Small intestine (tissue), 7 donors: ENCODE measurements at regions not wholly inside any gene's neighbourhood (a gene's known extent, or its start where the extent isn't known, plus 50 kb on each side); places are given as distances from the start of the nearest gene placed in this dataset.
A peak's percentile ranks its signal among the peaks of the same experiment; 100 is the strongest.

Source experiments
- DNase-seq, 2 donors: peaks; one replicate each; pipeline versions ENCODE4 v3.0.0 to v3.0.0-alpha.2; 2013
- FAIRE-seq: peaks from 2 replicates; lab custom pipeline; 2012; peaks lifted over from hg19 to GRCh38; lab: Jason Lieb, UNC
- H3K27ac ChIP-seq, 3 donors: one replicate each; pipeline ENCODE4 v1.5.1; 2013; ENCODE audit warnings: low read length in 2 of 3, mild to moderate bottlenecking in 2 of 3, control low read depth in 1 of 3, inconsistent platforms in 1 of 3, low read depth in 1 of 3, moderate library complexity in 1 of 3
- H3K27me3 ChIP-seq, 3 donors: one replicate each; pipeline ENCODE4 v1.6.1; 2013; ENCODE audit warnings: low read length in 3 of 3, inconsistent platforms in 1 of 3; ENCODE audit not compliant: control insufficient read depth in 3 of 3, insufficient read depth in 3 of 3
- H3K36me3 ChIP-seq, 3 donors: one replicate each; pipeline ENCODE4 v1.6.1; 2013; ENCODE audit warnings: low read length in 3 of 3, inconsistent platforms in 1 of 3, low read depth in 1 of 3, mild to moderate bottlenecking in 1 of 3, moderate library complexity in 1 of 3; ENCODE audit not compliant: control insufficient read depth in 3 of 3, insufficient read depth in 2 of 3
- H3K4me1 ChIP-seq, 3 donors: one replicate each; pipeline ENCODE4 v1.6.1; 2013; ENCODE audit warnings: low read length in 2 of 3, inconsistent platforms in 1 of 3, low read depth in 1 of 3, mild to moderate bottlenecking in 1 of 3, moderate library complexity in 1 of 3; ENCODE audit not compliant: control insufficient read depth in 3 of 3, insufficient read depth in 2 of 3
- H3K4me3 ChIP-seq, 3 donors: one replicate each; pipeline ENCODE4 v1.5.1; 2013; ENCODE audit warnings: low read length in 3 of 3, control low read depth in 1 of 3, inconsistent platforms in 1 of 3, low read depth in 1 of 3, mild to moderate bottlenecking in 1 of 3, moderate library complexity in 1 of 3
- H3K9me3 ChIP-seq, 2 donors: one replicate each; pipeline ENCODE4 v1.6.1; 2013; ENCODE audit warnings: low read depth in 1 of 2, low read length in 1 of 2; ENCODE audit not compliant: control insufficient read depth in 2 of 2, insufficient read depth in 1 of 2
- WGBS, 3 donors: extraction: QIAGEN DNeasy Blood & Tissue Kit; methylation state at CpG; one replicate each; pipeline ENCODE4 v1.1.7; 2013; 5-methylcytosine and 5-hydroxymethylcytosine counted together
- donor health status: healthy with polysubstance abuse.
- donor health status: control.
- donor health status: control.
- donor health status: Bipolar disorder and iron deficiency.
- donor health status: healthy.

DNA sequence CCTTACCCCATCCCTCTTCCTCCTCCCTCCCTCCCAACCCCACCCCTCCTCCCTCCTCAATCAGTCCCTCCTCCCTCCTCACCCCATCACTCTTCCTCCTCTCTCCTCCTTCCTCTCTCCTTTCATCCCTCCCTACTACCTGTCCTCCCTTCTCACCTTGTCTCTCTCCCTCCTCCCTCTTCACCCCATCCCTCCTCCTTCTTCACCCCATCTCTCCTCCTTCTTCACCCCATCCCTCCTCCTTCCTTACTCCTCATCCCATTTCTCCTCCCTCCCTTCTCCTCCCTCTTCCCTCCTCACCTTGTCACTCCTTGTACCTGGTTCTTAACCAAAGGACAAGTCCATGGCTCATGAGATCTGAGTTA is 222.4 kb downstream of the TTLL2 start:
- Histone ChIP-seq H3K4me3 (no peak overlapping the region), H3K9me3 (no peaks in the 10 kb centered on the region), H3K4me1 (peaks cover 0 to 12% (median 0%) of the 10 kb centered on the region in 3 donors), H3K27ac (no peak overlapping the region), H3K27me3 (no peaks in the 10 kb centered on the region), H3K36me3 (no peaks in the 10 kb centered on the region)
- no peak for FAIRE-seq
- no peak for DNase-seq

GRCh38 chr6:167547751-167548150 is 222.9 kb downstream of the TTLL2 start:
- Histone ChIP-seq H3K27ac (no peak overlapping the region), H3K9me3 (no peaks in the 10 kb centered on the region), H3K4me1 (peaks cover 0 to 12% (median 0%) of the 10 kb centered on the region in 3 donors), H3K4me3 (no peak overlapping the region), H3K27me3 (no peaks in the 10 kb centered on the region), H3K36me3 (no peaks in the 10 kb centered on the region)
- DNase-seq = no peak
- no peak for FAIRE-seq
- WGBS, 3 donors = 48 to 74% (median 50%) methylated on average over 7 of the region's 7 CpGs

GRCh38 chr6:167548451-167548850 is 223.6 kb downstream of the TTLL2 start:
- Histone ChIP-seq H3K27ac (no peak overlapping the region), H3K27me3 (no peaks in the 10 kb centered on the region), H3K4me3 (no peak overlapping the region), H3K4me1 (peaks cover 0 to 12% (median 0%) of the 10 kb centered on the region in 3 donors), H3K9me3 (no peaks in the 10 kb centered on the region), H3K36me3 (no peaks in the 10 kb centered on the region)
- FAIRE-seq (no peak), DNase-seq (no peak)
- 76 to 92% (median 86%) methylated on average over 5 of the region's 5 CpGs for WGBS, 3 donors

- no peaks in the 10 kb centered on the region for H3K9me3 ChIP-seq
- H3K36me3 ChIP-seq = no peaks in the 10 kb centered on the region
- no peak for DNase-seq
- FAIRE-seq = no peak
- no peak overlapping the region for H3K27ac ChIP-seq
- no peaks in the 10 kb centered on the region for H3K27me3 ChIP-seq
- H3K4me1 ChIP-seq = peaks cover 0 to 12% (median 0%) of the 10 kb centered on the region in 3 donors
- 84 to 86% (median 85%) methylated on average over 9 of the region's 9 CpGs for WGBS, 3 donors
- H3K4me3 ChIP-seq = no peak overlapping the region
Observed at GRCh38 chr6:167549213-167549612, 224.3 kb downstream of the TTLL2 start.

GRCh38 chr6:167550941-167551627 is 226.2 kb downstream of the TTLL2 start:
- no peak for FAIRE-seq
- peak; percentile 36 to 37 for DNase-seq
- H3K4me3 ChIP-seq = no peak overlapping the region
- no peaks in the 10 kb centered on the region for H3K27me3 ChIP-seq
- peaks cover 0 to 12% (median 0%) of the 10 kb centered on the region in 3 donors for H3K4me1 ChIP-seq
- 44 to 54% (median 51%) methylated on average over 29 of the region's 29 CpGs for WGBS, 3 donors
- H3K27ac ChIP-seq = peak overlapping the region in 1 of 3 donors; percentile 34
- no peaks in the 10 kb centered on the region for H3K36me3 ChIP-seq
- H3K9me3 ChIP-seq = peaks cover 0 to 9% of the 10 kb centered on the region in 2 donors

- no peak for FAIRE-seq
Observed at GRCh38 chr6:167551628-167552257, 226.9 kb downstream of the TTLL2 start.

DNA sequence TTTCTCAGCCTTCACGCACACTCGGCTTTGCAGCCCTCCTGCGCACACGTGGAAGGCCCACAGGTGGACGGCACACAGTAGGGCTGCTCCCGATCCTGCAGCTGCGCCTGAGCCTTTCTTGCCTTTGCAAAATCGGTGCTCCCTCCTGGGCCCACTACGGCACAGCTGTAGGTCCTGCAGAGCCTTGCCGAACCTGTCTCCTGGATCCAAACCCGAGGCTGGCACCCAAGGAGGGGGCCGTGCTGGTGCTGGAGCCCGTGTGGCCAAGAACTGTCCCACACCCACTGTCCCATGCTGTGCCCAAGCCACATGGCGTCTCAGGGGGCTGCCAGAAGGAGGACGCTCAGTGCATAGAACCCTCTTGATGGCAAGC is 227.4 kb downstream of the TTLL2 start:
- Histone ChIP-seq H3K36me3 (no peaks in the 10 kb centered on the region), H3K4me3 (no peak overlapping the region), H3K9me3 (peaks cover 0 to 14% of the 10 kb centered on the region in 2 donors), H3K4me1 (peaks cover 0 to 12% (median 0%) of the 10 kb centered on the region in 3 donors), H3K27me3 (no peaks in the 10 kb centered on the region), H3K27ac (no peak overlapping the region)
- DNase-seq = no peak
- no peak for FAIRE-seq
- 93 to 95% (median 94%) methylated on average over 15 of the region's 15 CpGs for WGBS, 3 donors

More at GRCh38 chr6:167551628-167552257, 226.9 kb downstream of the TTLL2 start:
- peak overlapping the region in 1 of 3 donors; percentile 34 for H3K27ac ChIP-seq
- no peaks in the 10 kb centered on the region for H3K27me3 ChIP-seq
- 84 to 85% (median 85%) methylated on average over 21 to 26 of the region's 26 CpGs for WGBS, 3 donors
- no peak for DNase-seq
- H3K9me3 ChIP-seq = peaks cover 0 to 14% of the 10 kb centered on the region in 2 donors
- no peaks in the 10 kb centered on the region for H3K36me3 ChIP-seq
- H3K4me1 ChIP-seq = peaks cover 0 to 12% (median 0%) of the 10 kb centered on the region in 3 donors
- H3K4me3 ChIP-seq = no peak overlapping the region

- no peak overlapping the region for H3K27ac ChIP-seq
- DNase-seq (no peak), FAIRE-seq (no peak)
- H3K4me3 ChIP-seq = no peak overlapping the region
- 85 to 89% (median 88%) methylated on average over 19 of the region's 19 CpGs for WGBS, 3 donors
- no peaks in the 10 kb centered on the region for H3K27me3 ChIP-seq
- no peaks in the 10 kb centered on the region for H3K36me3 ChIP-seq
- H3K4me1 ChIP-seq = peaks cover 0 to 19% (median 0%) of the 10 kb centered on the region in 3 donors
- H3K9me3 ChIP-seq = peaks cover 0 to 14% of the 10 kb centered on the region in 2 donors
Observed at GRCh38 chr6:167552961-167553735, 228.3 kb downstream of the TTLL2 start.
